ENCODE measurements at regions not wholly inside any gene's neighbourhood (a gene's known extent, or its start where the extent isn't known, plus 50 kb on each side); places are given as distances from the start of the nearest gene placed in this dataset.

DNA sequence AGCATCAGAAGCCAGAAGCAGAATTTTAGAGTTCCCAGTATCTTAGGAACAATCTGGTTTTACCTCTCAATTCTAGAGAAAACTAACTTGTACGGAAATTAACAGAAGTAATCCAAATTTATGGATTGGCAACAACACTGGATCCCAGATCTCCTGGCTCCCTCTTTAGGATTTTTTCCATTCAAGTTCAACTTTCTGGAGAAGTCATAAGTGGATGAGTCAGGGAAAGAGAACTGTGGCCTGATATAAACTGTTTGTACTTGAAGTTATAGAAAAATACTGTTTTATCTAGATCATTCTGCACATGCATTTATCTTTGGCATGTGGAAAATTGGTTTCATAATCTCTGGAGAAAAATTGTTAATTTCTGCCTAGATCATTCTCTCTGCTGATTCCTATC is 380.4 kb downstream of the PCDH7 start:
- TF ChIP-seq, protein P1, sequence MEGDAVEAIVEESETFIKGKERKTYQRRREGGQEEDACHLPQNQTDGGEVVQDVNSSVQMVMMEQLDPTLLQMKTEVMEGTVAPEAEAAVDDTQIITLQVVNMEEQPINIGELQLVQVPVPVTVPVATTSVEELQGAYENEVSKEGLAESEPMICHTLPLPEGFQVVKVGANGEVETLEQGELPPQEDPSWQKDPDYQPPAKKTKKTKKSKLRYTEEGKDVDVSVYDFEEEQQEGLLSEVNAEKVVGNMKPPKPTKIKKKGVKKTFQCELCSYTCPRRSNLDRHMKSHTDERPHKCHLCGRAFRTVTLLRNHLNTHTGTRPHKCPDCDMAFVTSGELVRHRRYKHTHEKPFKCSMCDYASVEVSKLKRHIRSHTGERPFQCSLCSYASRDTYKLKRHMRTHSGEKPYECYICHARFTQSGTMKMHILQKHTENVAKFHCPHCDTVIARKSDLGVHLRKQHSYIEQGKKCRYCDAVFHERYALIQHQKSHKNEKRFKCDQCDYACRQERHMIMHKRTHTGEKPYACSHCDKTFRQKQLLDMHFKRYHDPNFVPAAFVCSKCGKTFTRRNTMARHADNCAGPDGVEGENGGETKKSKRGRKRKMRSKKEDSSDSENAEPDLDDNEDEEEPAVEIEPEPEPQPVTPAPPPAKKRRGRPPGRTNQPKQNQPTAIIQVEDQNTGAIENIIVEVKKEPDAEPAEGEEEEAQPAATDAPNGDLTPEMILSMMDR (IDR thresholded peaks at IDR 0.05), result no peak
- no peak for TF ChIP-seq POLR2A (IDR thresholded peaks at IDR 0.05)

All from right lobe of liver (tissue), 4 donors.